ENCODE measurements at regions not wholly inside any gene's neighbourhood (a gene's known extent, or its start where the extent isn't known, plus 50 kb on each side); places are given as distances from the start of the nearest gene placed in this dataset.
A peak's percentile ranks its signal among the peaks of the same experiment; 100 is the strongest.

DNA sequence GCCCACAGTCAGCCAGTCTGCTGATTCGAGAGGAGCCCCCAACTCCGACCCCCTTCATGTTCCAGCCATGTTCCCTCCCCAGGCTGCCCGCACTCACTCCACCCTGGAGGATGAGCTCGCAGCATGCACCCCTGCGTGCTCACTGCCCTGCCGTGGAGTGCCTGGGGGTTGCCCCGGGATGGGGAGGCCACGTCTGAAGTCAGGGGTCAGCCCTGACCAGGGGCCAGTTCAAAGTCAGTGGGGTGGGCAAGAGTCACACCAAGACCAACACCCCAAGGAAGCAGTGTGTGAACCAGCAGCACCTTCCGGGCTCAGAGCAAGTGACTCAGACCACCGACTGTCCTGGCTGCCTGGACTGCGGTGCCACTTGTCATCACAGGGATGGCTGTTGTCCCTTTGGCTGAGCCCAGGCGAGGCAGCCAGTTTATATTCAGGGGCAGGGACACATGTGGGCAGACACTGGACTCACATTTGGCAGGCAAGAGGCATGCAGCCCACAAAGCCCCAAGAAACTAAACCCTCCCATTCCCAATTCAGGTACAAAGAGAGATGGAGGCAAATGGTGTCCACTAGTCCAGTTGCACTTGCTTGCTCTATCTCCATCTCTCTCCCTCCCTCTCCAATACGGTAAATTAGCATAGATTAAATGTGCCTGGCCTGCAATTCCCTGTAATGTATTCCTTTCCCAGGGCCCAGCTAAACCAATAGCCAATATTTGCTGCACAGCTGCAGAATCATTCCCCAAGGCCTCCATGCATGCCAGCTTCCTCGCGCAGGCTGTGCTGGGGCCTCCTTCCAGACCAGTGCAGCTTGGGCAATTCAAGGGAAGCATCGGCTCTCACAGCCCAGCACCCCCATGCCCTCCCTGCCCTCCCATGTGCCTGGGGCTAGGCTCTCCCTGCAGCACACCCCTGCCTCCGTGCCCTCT is 135.7 kb upstream of the IQSEC1 start:
- no peak for DNase-seq
- intact Hi-C loops (cut with DNase I; ENCODE audit: low total_unique reads): no loop called here
- Histone ChIP-seq H3K4me3 (no peak overlapping the region), H3K36me3 (no peaks in the 10 kb centered on the region), H3K27ac (no peak overlapping the region), H3K27me3 (peaks cover 0 to 58% of the 10 kb centered on the region in 2 donors), H3K9me3 (no peaks in the 10 kb centered on the region), H3K4me1 (no peaks in the 10 kb centered on the region)
- TF ChIP-seq, protein P1, sequence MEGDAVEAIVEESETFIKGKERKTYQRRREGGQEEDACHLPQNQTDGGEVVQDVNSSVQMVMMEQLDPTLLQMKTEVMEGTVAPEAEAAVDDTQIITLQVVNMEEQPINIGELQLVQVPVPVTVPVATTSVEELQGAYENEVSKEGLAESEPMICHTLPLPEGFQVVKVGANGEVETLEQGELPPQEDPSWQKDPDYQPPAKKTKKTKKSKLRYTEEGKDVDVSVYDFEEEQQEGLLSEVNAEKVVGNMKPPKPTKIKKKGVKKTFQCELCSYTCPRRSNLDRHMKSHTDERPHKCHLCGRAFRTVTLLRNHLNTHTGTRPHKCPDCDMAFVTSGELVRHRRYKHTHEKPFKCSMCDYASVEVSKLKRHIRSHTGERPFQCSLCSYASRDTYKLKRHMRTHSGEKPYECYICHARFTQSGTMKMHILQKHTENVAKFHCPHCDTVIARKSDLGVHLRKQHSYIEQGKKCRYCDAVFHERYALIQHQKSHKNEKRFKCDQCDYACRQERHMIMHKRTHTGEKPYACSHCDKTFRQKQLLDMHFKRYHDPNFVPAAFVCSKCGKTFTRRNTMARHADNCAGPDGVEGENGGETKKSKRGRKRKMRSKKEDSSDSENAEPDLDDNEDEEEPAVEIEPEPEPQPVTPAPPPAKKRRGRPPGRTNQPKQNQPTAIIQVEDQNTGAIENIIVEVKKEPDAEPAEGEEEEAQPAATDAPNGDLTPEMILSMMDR (IDR thresholded peaks at IDR 0.05): no peak

DNA sequence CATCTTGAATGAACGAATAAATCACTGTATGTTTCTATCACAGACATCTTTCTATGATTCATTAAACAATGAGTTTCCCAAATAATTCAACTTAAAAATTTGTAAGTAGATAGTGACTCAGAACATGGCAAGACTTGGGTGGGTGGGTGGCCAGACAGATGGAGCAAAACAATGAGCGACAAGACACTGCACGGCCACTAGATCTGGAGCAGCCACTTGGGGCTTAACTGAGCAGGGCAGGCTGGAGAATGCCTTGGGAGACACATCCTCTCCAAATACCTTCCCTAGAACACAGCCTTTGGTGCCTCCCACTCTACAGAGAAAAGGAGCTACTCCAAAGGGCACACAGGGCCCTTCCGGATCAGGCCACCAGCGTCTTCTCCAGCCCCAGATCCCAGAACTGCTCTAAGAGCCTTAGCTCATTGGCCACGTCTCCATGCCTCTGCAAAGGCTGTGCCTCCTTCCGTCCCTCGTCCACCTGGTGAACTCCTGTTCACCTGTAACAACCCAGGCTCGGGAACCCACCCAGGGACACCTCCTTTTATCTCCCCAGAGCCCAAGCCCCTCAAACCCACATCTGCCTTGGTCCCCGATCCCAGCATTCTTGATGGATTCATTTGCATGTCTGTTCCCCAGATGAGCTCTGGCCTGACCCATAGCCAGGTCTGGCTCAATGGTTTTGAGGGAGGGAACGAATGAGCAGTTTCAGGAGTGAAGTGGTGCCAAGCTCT is 134.9 kb upstream of the IQSEC1 start:
- H3K27me3 ChIP-seq: peaks cover 0 to 60% of the 10 kb centered on the region in 2 donors
- intact Hi-C loops (cut with DNase I; ENCODE audit: low total_unique reads): no loop called here
- H3K4me3 ChIP-seq: no peak overlapping the region
- H3K36me3 ChIP-seq: no peaks in the 10 kb centered on the region
- H3K4me1 ChIP-seq: no peaks in the 10 kb centered on the region
- H3K9me3 ChIP-seq: no peaks in the 10 kb centered on the region
- DNase-seq: no peak
- TF ChIP-seq, protein P1 (IDR thresholded peaks at IDR 0.05): no peak
- no peak overlapping the region for H3K27ac ChIP-seq

DNA sequence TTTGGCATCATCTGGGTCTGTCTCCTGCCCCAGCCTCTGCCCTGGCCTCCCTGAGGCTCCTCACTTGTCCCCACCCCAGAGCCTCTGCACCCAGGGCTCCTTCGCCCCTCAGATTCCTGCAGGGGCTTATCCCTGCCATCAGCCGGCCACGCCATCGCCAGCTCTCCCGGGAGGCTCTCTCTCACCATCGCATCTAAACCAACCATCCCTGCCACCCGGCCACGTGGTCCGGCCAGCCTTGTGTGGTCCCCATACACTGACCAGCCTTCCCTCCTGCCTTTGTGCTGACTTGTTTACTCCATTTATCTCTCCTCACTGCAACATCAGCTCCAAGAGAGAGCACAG is 134.3 kb upstream of the IQSEC1 start:
- TF ChIP-seq, protein P1 (IDR thresholded peaks at IDR 0.05): no peak
- no peaks in the 10 kb centered on the region for H3K9me3 ChIP-seq
- H3K36me3 ChIP-seq: no peaks in the 10 kb centered on the region
- DNase-seq: no peak
- H3K4me3 ChIP-seq: no peak overlapping the region
- H3K27me3 ChIP-seq: peaks cover 0 to 63% of the 10 kb centered on the region in 2 donors
- no peaks in the 10 kb centered on the region for H3K4me1 ChIP-seq
- intact Hi-C loops (cut with DNase I; ENCODE audit: low total_unique reads): no loop called here
- no peak overlapping the region for H3K27ac ChIP-seq

DNA sequence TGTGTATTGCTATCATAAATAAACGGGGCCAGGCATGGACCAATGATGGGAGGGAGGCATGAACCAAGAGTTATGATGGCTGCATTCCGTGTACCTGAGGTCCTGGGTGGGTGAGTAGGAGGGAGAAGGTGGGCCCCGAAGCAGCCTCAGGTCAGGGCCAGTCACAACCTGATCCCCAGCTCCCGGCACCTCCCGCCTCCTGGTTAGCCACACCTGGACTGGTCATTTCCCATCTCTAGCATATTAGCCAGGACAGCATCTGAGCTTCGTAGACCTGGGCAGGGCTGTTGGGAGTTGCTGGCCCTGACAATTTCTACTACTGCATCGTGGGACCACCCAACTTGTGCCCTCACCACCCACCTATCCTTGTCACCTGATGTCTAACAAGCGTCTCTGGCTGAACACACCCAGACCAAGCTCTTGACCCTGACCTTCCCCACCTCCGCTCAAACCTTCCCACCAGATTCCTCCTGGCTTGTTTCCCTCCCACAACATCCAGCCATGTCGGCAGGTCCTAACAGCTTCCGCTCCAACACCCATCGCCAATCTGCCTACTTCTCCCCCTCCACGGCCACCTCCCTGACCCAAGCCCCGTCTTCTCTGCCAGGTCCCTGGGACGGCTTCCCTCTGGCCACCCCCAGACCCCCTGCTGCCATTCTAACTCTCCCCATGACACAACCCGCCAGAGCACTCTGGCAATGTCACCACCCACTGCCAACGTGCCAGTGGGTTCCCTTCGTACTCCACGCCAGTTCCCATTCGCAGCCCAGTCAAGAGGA is 133.8 kb upstream of the IQSEC1 start:
- TF ChIP-seq, protein P1 (IDR thresholded peaks at IDR 0.05): no peak
- no peaks in the 10 kb centered on the region for H3K9me3 ChIP-seq
- H3K4me1 ChIP-seq: no peaks in the 10 kb centered on the region
- DNase-seq: no peak
- no peak overlapping the region for H3K4me3 ChIP-seq
- intact Hi-C loops (cut with DNase I; ENCODE audit: low total_unique reads): no loop called here
- peaks cover 0 to 66% of the 10 kb centered on the region in 2 donors for H3K27me3 ChIP-seq
- H3K36me3 ChIP-seq: no peaks in the 10 kb centered on the region
- no peak overlapping the region for H3K27ac ChIP-seq

DNA sequence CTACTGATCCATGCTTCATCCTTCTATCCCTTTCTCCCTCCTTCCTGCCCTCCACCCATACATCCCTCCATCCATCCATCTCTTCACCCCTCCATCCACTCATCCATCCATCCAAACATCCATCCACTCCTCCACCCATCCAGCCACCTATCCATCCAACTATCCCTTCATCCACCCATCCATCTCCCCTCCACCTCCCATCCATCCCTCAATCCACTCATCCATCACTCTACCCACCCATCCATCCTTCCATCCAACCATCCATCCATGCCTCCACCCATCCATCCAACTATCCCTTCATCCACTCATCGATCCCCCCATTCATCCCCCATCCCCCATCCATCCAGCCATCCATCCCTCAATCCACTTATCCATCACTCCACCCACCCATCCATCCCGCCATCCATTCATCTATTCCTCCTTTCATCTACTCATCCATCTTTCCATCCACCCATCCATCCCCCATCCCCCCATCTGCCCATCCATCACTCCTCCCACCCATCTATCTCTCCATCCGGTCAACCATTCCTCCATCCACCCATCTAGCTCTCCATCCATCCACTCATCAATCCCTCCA is 132.4 kb upstream of the IQSEC1 start:
- H3K4me1 ChIP-seq: no peaks in the 10 kb centered on the region
- no peaks in the 10 kb centered on the region for H3K9me3 ChIP-seq
- intact Hi-C loops (cut with DNase I; ENCODE audit: low total_unique reads): no loop called here
- H3K36me3 ChIP-seq: no peaks in the 10 kb centered on the region
- TF ChIP-seq, protein P1 (IDR thresholded peaks at IDR 0.05): no peak
- no peak overlapping the region for H3K4me3 ChIP-seq
- DNase-seq: peak in 1 of 2 donors; percentile 7
- no peak overlapping the region for H3K27ac ChIP-seq
- H3K27me3 ChIP-seq: peaks cover 0 to 68% of the 10 kb centered on the region in 2 donors

Data from tibial artery (tissue), 4 donors.